HL-60/S4 (cell line): ENCODE measurements at regions not wholly inside any gene's neighbourhood (a gene's known extent, or its start where the extent isn't known, plus 50 kb on each side); places are given as distances from the start of the nearest gene placed in this dataset.

ENCODE experiments used
- in situ Hi-C: fragments of 300-500 bp; cut with MboI; formaldehyde crosslinking; loops from 2 replicates; pipeline ENCODE4 v1.14.3; 2022; ENCODE audit warnings: low sequenced_read_pairs

- in situ Hi-C loops = no loop called here
These were observed 349.9 kb downstream of the TRIB2 start for GRCh38 chr2:13066676-13067075.

- in situ Hi-C loops = no loop called here
These were observed 350.8 kb downstream of the TRIB2 start for GRCh38 chr2:13067508-13067907.

GRCh38 chr2:13089971-13090370 is 373.2 kb downstream of the TRIB2 start:
- in situ Hi-C loops = no loop called here

GRCh38 chr2:13091455-13091854 is 374.7 kb downstream of the TRIB2 start:
- in situ Hi-C loops = no loop called here

- in situ Hi-C loops = no loop called here
These were observed 375.2 kb downstream of the TRIB2 start for GRCh38 chr2:13091861-13092378.

GRCh38 chr2:13093416-13093991 is 376.8 kb downstream of the TRIB2 start:
- in situ Hi-C loops = no loop called here

- in situ Hi-C loops = no loop called here
These were observed 385.8 kb downstream of the TRIB2 start for GRCh38 chr2:13102397-13103063.

- in situ Hi-C loops = no loop called here
These were observed 386.4 kb downstream of the TRIB2 start for GRCh38 chr2:13103151-13103550.

GRCh38 chr2:13103778-13104493 is 387.2 kb downstream of the TRIB2 start:
- in situ Hi-C loops = no loop called here

- in situ Hi-C loops = no loop called here
These were observed 388.0 kb downstream of the TRIB2 start for GRCh38 chr2:13104723-13105122.

GRCh38 chr2:13106302-13106701 is 389.6 kb downstream of the TRIB2 start:
- in situ Hi-C loops = no loop called here

GRCh38 chr2:13109516-13109915 is 392.8 kb downstream of the TRIB2 start:
- in situ Hi-C loops = no loop called here

GRCh38 chr2:13110825-13111224 is 394.1 kb downstream of the TRIB2 start:
- in situ Hi-C loops = no loop called here

- in situ Hi-C loops = no loop called here
These were observed 396.3 kb downstream of the TRIB2 start for GRCh38 chr2:13113002-13113401.

GRCh38 chr2:13114391-13114790 is 397.7 kb downstream of the TRIB2 start:
- in situ Hi-C loops = no loop called here

- in situ Hi-C loops = no loop called here
These were observed 398.9 kb downstream of the TRIB2 start for GRCh38 chr2:13115643-13116042.

GRCh38 chr2:13121096-13121495 is 404.4 kb downstream of the TRIB2 start:
- in situ Hi-C loops = no loop called here

GRCh38 chr2:13128139-13128538 is 411.4 kb downstream of the TRIB2 start:
- in situ Hi-C loops = no loop called here

GRCh38 chr2:13135369-13135768 is 418.6 kb downstream of the TRIB2 start:
- in situ Hi-C loops = no loop called here

GRCh38 chr2:13135856-13136255 is 419.1 kb downstream of the TRIB2 start:
- in situ Hi-C loops = no loop called here

- in situ Hi-C loops = no loop called here
These were observed 420.9 kb downstream of the TRIB2 start for GRCh38 chr2:13137679-13138078.

- in situ Hi-C loops = no loop called here
These were observed 424.6 kb downstream of the TRIB2 start for GRCh38 chr2:13141315-13141714.
